ENCODE measurements at regions not wholly inside any gene's neighbourhood (a gene's known extent, or its start where the extent isn't known, plus 50 kb on each side); places are given as distances from the start of the nearest gene placed in this dataset.

GRCh38 chr9:87436716-87437115, 61.0 kb upstream of the DAPK1 start:
- POLR2A ChIA-PET (ENCODE audit: partially characterized antibody), result interaction anchor here (1.0 to 1.9 kb wide), 3 partner anchors 10 to 26 kb away, joined by 3 to 7 read pairs (median 5); no protein-coding TSS in a partner anchor
- no peak overlapping the region for H2BK12ac ChIP-seq (ENCODE audit: low read depth, low read length)
- H4K8ac ChIP-seq (ENCODE audit: extremely low read depth, insufficient read depth, low read length), result no peak overlapping the region
- H2BK20ac ChIP-seq (ENCODE audit: low read length), result no peak overlapping the region
- no peak overlapping the region for H2BK15ac ChIP-seq (ENCODE audit: low read length)
- H3K27ac ChIP-seq (ENCODE audit: low read depth, low read length), result no peak overlapping the region
- TF ChIP-seq ATF2 (IDR thresholded peaks at IDR 0.05; ENCODE audit: low read length), result no peak
- no peaks in the 10 kb centered on the region for H3K23me2 ChIP-seq (ENCODE audit: low read depth, low read length)
- H3K18ac ChIP-seq (ENCODE audit: extremely low read depth, low read length), result no peak overlapping the region
- no peak overlapping the region for H2AFZ ChIP-seq (ENCODE audit: low read length)
- no peak overlapping the region for H2BK5ac ChIP-seq (ENCODE audit: low read depth, low read length)
- H4K5ac ChIP-seq (ENCODE audit: insufficient read length, low read depth, low read length), result no peak overlapping the region
- 93% methylated on average over 3 of the region's 3 CpGs; no CpG with 5 or more reads in 1 of the 2 experiments for WGBS, 2 experiments (ENCODE audit: extremely low coverage in 1 of 2, insufficient coverage in 1 of 2, insufficient read length in 1 of 2, insufficient replicate concordance in 2 of 2, low coverage in 1 of 2, low lambda C conversion rate in 2 of 2, missing lambda C conversion rate in 1 of 2)
- no peak overlapping the region for H3K4ac ChIP-seq (replicated peaks; ENCODE audit: insufficient read length, low read depth, low read length)
- no peaks in the 10 kb centered on the region for H4K20me1 ChIP-seq (replicated peaks in 1 of 2; ENCODE audit: control insufficient read depth in 1 of 2, insufficient read depth in 2 of 2, low read length in 2 of 2)
- no peaks in the 10 kb centered on the region for H3K79me1 ChIP-seq (ENCODE audit: low read depth, low read length)
- no peak for DNase-seq (ENCODE audit: low read depth in 1 of 2, low spot score in 2 of 2)
- H3K4me3 ChIP-seq (ENCODE audit: extremely low read depth in 1 of 4, insufficient read depth in 2 of 4, low read depth in 3 of 4, low read length in 4 of 4), result no peak overlapping the region
- no peak for FAIRE-seq
- no peak overlapping the region for H3K23ac ChIP-seq (ENCODE audit: insufficient read length)
- no peak overlapping the region for H4K91ac ChIP-seq (replicated peaks; ENCODE audit: insufficient read length, low read length)
- H3K9me3 ChIP-seq (ENCODE audit: insufficient read depth in 2 of 2, low read depth in 1 of 2, low read length in 1 of 2), result no peaks in the 10 kb centered on the region
- H3K9ac ChIP-seq (replicated peaks in 1 of 4; ENCODE audit: extremely low read depth in 1 of 4, low read depth in 3 of 4, low read length in 3 of 4), result no peak overlapping the region
- H3K56ac ChIP-seq (replicated peaks; ENCODE audit: insufficient read length, low read depth, low read length), result no peak overlapping the region
- H3K27me3 ChIP-seq (replicated peaks in 1 of 4; ENCODE audit: control insufficient read depth in 3 of 4, extremely low read depth in 1 of 4, insufficient read depth in 3 of 4, low read length in 3 of 4), result no peaks in the 10 kb centered on the region
- no peaks in the 10 kb centered on the region for H3K79me2 ChIP-seq (ENCODE audit: control insufficient read depth in 1 of 2, insufficient read depth in 2 of 2, low read length in 2 of 2)
- CTCF ChIA-PET (ENCODE audit: partially characterized antibody), result no interaction called here
- no peak overlapping the region for H2AK5ac ChIP-seq (ENCODE audit: low read depth, low read length)
- H2BK120ac ChIP-seq (replicated peaks; ENCODE audit: low read depth, low read length), result no peak overlapping the region
- no peaks in the 10 kb centered on the region for H3K36me3 ChIP-seq (ENCODE audit: control insufficient read depth in 2 of 4, insufficient read depth in 4 of 4, low read length in 3 of 4)
- no peak overlapping the region for H3K14ac ChIP-seq (ENCODE audit: insufficient read length)
- H3K4me2 ChIP-seq (ENCODE audit: insufficient read depth in 1 of 2, low read depth in 2 of 2, low read length in 2 of 2), result no peak overlapping the region
- peaks cover 2 to 9% (median 6%) of the 10 kb centered on the region in 4 experiments; a peak in 6 of 7 replicates for H3K4me1 ChIP-seq (replicated peaks in 1 of 4; ENCODE audit: control insufficient read depth in 3 of 4, insufficient read depth in 4 of 4, low read length in 3 of 4)
